SH-SY5Y (cell line): ENCODE measurements at regions not wholly inside any gene's neighbourhood (a gene's known extent, or its start where the extent isn't known, plus 50 kb on each side); places are given as distances from the start of the nearest gene placed in this dataset.

Experiments
- GATA2 ChIP-seq: IDR thresholded peaks from 2 replicates; pipeline ENCODE4 v1.6.1; 2011; ENCODE audit warnings: mild to moderate bottlenecking, low read depth, low read length
- GATA3 ChIP-seq: IDR thresholded peaks from 2 replicates; pipeline ENCODE4 v1.6.1; 2011; ENCODE audit warnings: low read depth, mild to moderate bottlenecking, low read length, moderate library complexity

GRCh38 chr3:13191016-13191415 is 117.8 kb upstream of the IQSEC1 start:
- TF ChIP-seq GATA2, result no peak
- no peak for TF ChIP-seq GATA3

- TF ChIP-seq GATA2 (no peak), GATA3 (no peak)
These were observed 117.1 kb upstream of the IQSEC1 start for GRCh38 chr3:13190378-13190765.

- TF ChIP-seq GATA2 (no peak), GATA3 (no peak)
These were observed 116.6 kb upstream of the IQSEC1 start for GRCh38 chr3:13189639-13190377.

GRCh38 chr3:13188975-13189374 is 115.7 kb upstream of the IQSEC1 start:
- TF ChIP-seq GATA2 (no peak), GATA3 (no peak)

GRCh38 chr3:13188181-13188779 is 115.1 kb upstream of the IQSEC1 start:
- TF ChIP-seq GATA3 (no peak), GATA2 (no peak)

DNA sequence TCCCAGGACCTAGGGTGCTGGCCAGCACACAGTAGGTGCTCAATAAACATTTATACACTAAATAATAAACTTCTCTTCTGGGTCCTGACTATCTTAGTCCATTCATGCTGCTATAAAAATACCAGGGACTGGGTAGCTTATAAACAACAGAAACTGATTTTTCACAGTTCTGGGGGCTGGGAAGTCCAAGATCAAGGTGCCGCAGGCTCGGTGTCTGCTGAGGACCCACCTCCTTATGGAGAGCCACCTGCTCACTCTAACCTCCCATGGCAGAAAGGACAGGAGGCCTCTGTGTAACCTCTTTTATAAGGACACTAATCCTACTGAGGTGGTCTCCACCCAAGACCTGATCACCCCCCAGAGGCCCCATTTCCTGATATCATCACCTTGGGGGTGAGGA is 114.4 kb upstream of the IQSEC1 start:
- TF ChIP-seq GATA2 (no peak), GATA3 (no peak)

DNA sequence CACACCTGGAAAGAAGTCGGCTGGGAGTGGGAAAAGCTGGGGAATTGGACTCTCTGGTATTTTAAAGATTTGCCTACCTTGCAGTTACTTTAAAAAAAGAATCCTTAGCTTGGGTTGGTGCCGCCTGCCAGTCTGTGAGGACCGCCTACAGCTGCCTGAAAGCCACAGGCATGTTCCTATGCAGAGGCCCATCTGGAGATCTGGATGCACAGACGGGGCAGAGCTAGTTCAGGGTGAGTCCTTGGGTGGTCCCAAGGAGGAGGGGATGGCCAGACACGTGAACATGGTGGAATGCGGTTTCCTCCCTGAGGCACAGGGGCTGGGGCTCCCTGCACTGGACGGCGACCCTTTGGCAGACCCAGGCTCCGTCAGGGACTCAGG is 113.2 kb upstream of the IQSEC1 start:
- TF ChIP-seq GATA3 (no peak), GATA2 (no peak)

GRCh38 chr3:13185737-13186434 is 112.7 kb upstream of the IQSEC1 start:
- TF ChIP-seq GATA3, result no peak
- TF ChIP-seq GATA2, result no peak

DNA sequence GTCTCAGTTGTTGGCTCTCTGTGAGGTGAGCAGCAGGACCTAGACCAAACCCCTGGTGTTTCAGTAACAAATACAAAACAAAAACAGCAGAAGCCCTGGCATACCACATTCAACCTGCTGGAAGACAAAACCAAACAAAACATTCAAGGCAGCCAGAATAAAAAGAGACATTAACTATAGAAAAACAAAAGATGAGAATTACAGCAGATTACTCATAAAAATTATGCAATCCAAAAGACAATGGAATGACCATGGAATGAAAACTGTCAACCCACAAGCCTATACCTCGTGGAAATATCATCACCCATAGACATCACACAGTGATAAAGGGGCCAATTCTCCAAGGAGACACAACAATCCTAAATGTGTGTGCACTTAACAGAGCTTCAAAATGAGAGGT is 106.0 kb upstream of the IQSEC1 start:
- TF ChIP-seq GATA2 (no peak), GATA3 (no peak)

- no peak for TF ChIP-seq GATA2
- no peak for TF ChIP-seq GATA3
These were observed 104.9 kb upstream of the IQSEC1 start for GRCh38 chr3:13178107-13178506.

DNA sequence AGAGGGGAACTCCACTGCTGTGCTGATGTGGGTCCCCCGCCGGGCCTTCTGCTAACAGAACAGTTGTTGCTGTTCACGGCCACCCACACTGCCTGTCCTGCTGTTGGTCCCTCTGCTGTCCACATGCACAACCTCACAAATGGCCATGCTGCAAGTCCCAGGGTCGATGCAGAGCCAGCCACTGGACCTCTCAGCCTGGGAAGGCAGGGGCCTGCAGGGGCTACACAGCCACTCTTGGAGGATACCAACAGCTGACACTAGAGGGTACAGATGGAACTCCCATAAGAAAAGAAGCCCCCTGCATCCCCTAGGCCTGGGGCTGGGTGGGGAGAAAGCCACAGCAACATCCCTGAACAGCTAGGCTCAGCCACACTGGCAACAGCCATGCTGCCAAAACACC is 104.4 kb upstream of the IQSEC1 start:
- no peak for TF ChIP-seq GATA3
- no peak for TF ChIP-seq GATA2

- TF ChIP-seq GATA3, result no peak
- TF ChIP-seq GATA2, result no peak
These were observed 104.0 kb upstream of the IQSEC1 start for GRCh38 chr3:13177236-13177635.

DNA sequence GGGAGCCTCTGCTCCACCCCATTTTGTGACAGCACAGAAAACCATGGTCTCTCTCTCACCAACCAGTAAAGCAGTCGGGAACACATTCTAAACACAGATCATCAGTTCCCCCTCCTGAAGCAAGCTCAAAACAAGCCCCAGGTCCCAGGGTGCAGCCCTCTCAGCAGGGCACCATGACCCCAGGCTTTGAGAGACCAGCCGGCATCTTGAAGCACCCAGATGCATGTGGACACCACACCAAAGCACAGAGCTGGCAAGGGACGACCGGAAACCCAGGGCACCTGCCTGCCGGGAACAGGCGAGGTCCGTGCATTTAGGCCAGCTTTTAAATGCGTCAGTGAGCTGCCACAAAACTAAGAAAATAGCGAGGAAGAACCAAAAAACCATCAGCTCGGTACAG is 103.2 kb upstream of the IQSEC1 start:
- TF ChIP-seq GATA3 (no peak), GATA2 (no peak)

DNA sequence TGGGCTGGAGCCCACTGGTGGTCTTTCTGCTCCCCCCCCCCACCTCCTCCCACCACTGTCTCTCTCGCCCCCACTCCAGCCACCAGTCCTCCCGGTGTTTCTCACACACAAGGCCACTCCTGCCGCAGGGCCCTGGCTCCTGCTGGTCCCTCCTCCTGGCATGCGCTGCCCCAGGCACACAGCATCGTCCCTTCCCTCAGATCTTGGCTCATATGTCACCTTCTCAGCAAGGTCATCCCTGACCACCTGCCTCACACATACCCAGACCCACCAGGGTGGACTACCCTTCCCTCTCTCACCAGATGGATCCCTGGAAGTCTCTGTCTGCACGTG is 101.5 kb upstream of the IQSEC1 start:
- TF ChIP-seq GATA2 (no peak), GATA3 (no peak)
